OCI-LY7 (cell line): ENCODE measurements at regions not wholly inside any gene's neighbourhood (a gene's known extent, or its start where the extent isn't known, plus 50 kb on each side); places are given as distances from the start of the nearest gene placed in this dataset.
"Not testable (repeated sequence)": the region's sequence is repeated elsewhere in the genome, so short reads cannot be mapped to it uniquely, and the experiment has no call there.

Experiments used
- BruUV-seq: library from RNA; stranded (reverse); fragments of 400-500 nt; replicated peaks from 2 replicates; lab custom pipeline; 2021; lab: Mats Ljungman, UMichigan
- CTCF ChIA-PET: fragments of 300-600 bp; sonication (Branson Sonifier 250); formaldehyde crosslinking; loops from one replicate; lab custom pipeline; 2022; ENCODE audit warnings: antibody characterized with exemption; ENCODE audit not compliant: unreplicated experiment; lab: Charles Lee
- POLR2A ChIA-PET: fragments of 300-600 bp; sonication (Branson Sonifier 250); formaldehyde crosslinking; loops from one replicate; lab custom pipeline; 2022; ENCODE audit warnings: antibody characterized with exemption; lab: Charles Lee
- DNase-seq: peaks from one replicate; pipeline ENCODE4 v3.0.0-alpha.2; 2015; ENCODE audit warnings: low spot score
- H2AFZ ChIP-seq: fragments of 200-600 bp; sonication (generic), shearing (Covaris generic); 2 replicates; pipeline ENCODE4 v1.6.1; 2014; ENCODE audit warnings: mild to moderate bottlenecking, antibody characterized with exemption, low read length, moderate library complexity
- H3K27ac ChIP-seq: fragments of 200-600 bp; sonication (generic); 2 replicates; pipeline ENCODE4 v1.5.1; 2014; ENCODE audit warnings: mixed run types, low read depth, mild to moderate bottlenecking, moderate library complexity, low read length, inconsistent platforms; ENCODE audit not compliant: poor library complexity, severe bottlenecking
- H3K36me3 ChIP-seq: fragments of 200-600 bp; sonication (generic); 2 replicates; pipeline ENCODE4 v1.6.1; 2014; ENCODE audit warnings: mild to moderate bottlenecking, antibody characterized with exemption, low read length, moderate library complexity, mixed read lengths; ENCODE audit not compliant: insufficient read depth
- H3K4me1 ChIP-seq: fragments of 200-600 bp; sonication (generic); 2 replicates; pipeline ENCODE4 v1.5.1; 2014; ENCODE audit warnings: mild to moderate bottlenecking, low read length; ENCODE audit not compliant: insufficient read depth, poor library complexity, severe bottlenecking
- H3K4me2 ChIP-seq: fragments of 200-600 bp; sonication (generic); 2 replicates; pipeline ENCODE4 v1.6.1; 2014; ENCODE audit warnings: mild to moderate bottlenecking, low read length
- H3K4me3 ChIP-seq: fragments of 200-600 bp; sonication (generic); 2 replicates; pipeline ENCODE4 v1.5.1; 2014; ENCODE audit warnings: mild to moderate bottlenecking, low read depth, low read length; ENCODE audit not compliant: poor library complexity, severe bottlenecking
- H3K79me2 ChIP-seq: fragments of 200-600 bp; sonication (generic); 2 replicates; pipeline ENCODE4 v1.6.1; 2016; ENCODE audit warnings: low read depth, mild to moderate bottlenecking, low read length, moderate library complexity, mixed read lengths; ENCODE audit not compliant: insufficient read depth
- H3K9me2 ChIP-seq: fragments of 200-600 bp; sonication (generic); 2 replicates; pipeline ENCODE4 v1.6.1; 2016; ENCODE audit warnings: mild to moderate bottlenecking, low read length, mixed read lengths; ENCODE audit not compliant: insufficient read depth
- H3K9me3 ChIP-seq: fragments of 200-600 bp; sonication (generic); 2 replicates; pipeline ENCODE4 v1.6.1; 2014; ENCODE audit warnings: mild to moderate bottlenecking, mixed run types, low read length, mixed read lengths
- H4K20me1 ChIP-seq: fragments of 200-600 bp; sonication (generic); 2 replicates; pipeline ENCODE4 v1.6.1; 2014; ENCODE audit warnings: mild to moderate bottlenecking, antibody characterized with exemption, low read length, moderate library complexity, mixed read lengths; ENCODE audit not compliant: insufficient read depth
- EZH2phosphoT487 ChIP-seq: fragments of 200-600 bp; sonication (generic); IDR thresholded peaks from 2 replicates; pipeline ENCODE4 v1.6.1; 2018; ENCODE audit warnings: low read depth, borderline replicate concordance, mild to moderate bottlenecking, mixed run types, antibody characterized with exemption, low read length, moderate library complexity, mixed read lengths
- intact Hi-C: fragments of 100-400 bp; cut with micrococcal nuclease; formaldehyde crosslinking; loops from one replicate; pipeline ENCODE4 v1.10.0; 2022; ENCODE audit not compliant: unreplicated experiment
- TF ChIP-seq, protein P1 (sequence below): fragments of 200-600 bp; sonication (generic); conservative IDR thresholded peaks from 2 replicates; pipeline ENCODE4 v1.5.1; 2014; ENCODE audit warnings: mild to moderate bottlenecking, antibody characterized with exemption, low read length, moderate library complexity, mixed read lengths

DNA sequence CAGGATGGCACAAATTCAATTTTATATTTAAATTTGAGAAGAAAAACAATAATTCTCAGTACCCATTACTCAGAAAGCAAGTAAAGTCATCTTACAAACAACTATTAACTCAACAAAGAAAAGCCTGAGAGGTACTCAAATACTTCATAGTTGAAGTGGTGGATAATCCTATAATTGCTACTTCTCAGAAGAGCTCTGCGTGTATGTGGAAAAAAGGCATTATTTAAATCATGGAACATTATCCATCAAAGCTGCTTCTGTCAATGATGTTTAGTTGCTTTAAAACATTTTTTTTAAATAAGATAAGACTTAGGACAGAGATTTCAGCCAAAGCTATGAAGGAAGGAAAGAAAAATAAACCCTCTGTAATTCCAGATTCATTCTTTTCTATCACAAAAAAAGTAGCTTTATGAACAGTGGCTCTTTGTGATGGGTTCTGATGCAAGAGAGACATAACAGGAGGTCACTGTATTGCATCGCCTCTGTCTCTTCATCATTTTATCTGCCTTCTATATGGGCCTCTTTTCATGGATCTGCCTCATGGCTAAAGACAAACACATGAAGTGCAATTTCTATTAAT is 367.9 kb upstream of the SLC35B3 start:
- intact Hi-C loops, result no loop called here
- H3K4me3 ChIP-seq, result no peak overlapping the region
- CTCF ChIA-PET, result no interaction called here

DNA sequence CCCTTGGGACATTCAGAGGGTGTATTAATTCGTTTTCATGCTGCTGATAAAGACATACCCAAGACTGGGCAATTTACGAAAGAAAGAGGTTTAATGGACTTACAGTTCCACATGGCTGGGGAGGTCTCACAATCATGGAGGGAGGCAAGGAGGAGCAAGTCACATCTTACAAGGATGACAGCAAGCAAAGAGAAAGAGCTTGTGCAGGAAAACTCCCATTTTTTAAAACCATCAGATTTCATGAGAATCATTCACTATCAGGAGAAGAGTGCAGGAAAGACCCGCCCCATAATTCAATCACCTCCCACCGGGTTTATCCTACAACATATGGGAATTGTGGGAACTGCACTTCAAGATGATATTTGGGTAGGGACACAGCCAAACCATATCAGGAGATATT is 367.1 kb upstream of the SLC35B3 start:
- H3K9me2 ChIP-seq, intact Hi-C loops, DNase-seq, CTCF ChIA-PET, H3K79me2 ChIP-seq, H2AFZ ChIP-seq, H3K27ac ChIP-seq, H3K4me2 ChIP-seq, H3K9me3 ChIP-seq, H3K36me3 ChIP-seq, BruUV-seq, H4K20me1 ChIP-seq, H3K4me1 ChIP-seq, H3K4me3 ChIP-seq, POLR2A ChIA-PET: not testable (repeated sequence)

More for the DNA sequence above, 367.9 kb upstream of the SLC35B3 start:
- H3K27ac ChIP-seq, result no peak overlapping the region
- H3K79me2 ChIP-seq, result no peaks in the 10 kb centered on the region
- H3K9me3 ChIP-seq, result no peaks in the 10 kb centered on the region
- H4K20me1 ChIP-seq, result no peaks in the 10 kb centered on the region
- no peak for DNase-seq
- H2AFZ ChIP-seq, result no peak overlapping the region
- H3K4me1 ChIP-seq, result no peaks in the 10 kb centered on the region
- TF ChIP-seq, protein P1, sequence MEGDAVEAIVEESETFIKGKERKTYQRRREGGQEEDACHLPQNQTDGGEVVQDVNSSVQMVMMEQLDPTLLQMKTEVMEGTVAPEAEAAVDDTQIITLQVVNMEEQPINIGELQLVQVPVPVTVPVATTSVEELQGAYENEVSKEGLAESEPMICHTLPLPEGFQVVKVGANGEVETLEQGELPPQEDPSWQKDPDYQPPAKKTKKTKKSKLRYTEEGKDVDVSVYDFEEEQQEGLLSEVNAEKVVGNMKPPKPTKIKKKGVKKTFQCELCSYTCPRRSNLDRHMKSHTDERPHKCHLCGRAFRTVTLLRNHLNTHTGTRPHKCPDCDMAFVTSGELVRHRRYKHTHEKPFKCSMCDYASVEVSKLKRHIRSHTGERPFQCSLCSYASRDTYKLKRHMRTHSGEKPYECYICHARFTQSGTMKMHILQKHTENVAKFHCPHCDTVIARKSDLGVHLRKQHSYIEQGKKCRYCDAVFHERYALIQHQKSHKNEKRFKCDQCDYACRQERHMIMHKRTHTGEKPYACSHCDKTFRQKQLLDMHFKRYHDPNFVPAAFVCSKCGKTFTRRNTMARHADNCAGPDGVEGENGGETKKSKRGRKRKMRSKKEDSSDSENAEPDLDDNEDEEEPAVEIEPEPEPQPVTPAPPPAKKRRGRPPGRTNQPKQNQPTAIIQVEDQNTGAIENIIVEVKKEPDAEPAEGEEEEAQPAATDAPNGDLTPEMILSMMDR, result no peak
- TF ChIP-seq EZH2phosphoT487, result no peak
- H3K9me2 ChIP-seq, result no peaks in the 10 kb centered on the region
- no peak overlapping the region for H3K4me2 ChIP-seq
- no TSS peak for BruUV-seq
- POLR2A ChIA-PET, result no interaction called here
- H3K36me3 ChIP-seq, result no peaks in the 10 kb centered on the region

DNA sequence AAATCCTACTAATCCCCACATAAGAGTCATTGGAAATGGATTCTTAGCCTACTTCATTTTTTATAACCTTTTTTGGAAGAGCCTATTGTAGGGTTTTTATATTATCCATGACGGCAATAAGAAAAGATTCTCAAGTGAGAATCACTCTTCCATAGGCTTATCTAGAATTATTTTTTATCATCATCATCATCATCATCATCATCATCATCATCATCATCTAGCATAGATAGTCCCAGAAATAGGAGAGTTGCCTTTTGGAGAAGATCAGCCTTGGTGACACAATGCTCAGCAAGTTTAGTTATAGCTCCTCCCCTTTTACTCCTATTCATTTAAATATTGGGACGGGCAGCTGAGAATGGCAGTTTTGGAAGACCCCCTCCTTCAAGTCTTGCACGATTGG is 359.1 kb upstream of the SLC35B3 start:
- Histone ChIP-seq H3K27ac (no peak overlapping the region), H3K4me1 (no peaks in the 10 kb centered on the region), H3K4me3 (no peak overlapping the region), H3K79me2 (no peaks in the 10 kb centered on the region), H3K4me2 (no peak overlapping the region), H3K9me3 (no peaks in the 10 kb centered on the region), H3K9me2 (no peaks in the 10 kb centered on the region), H2AFZ (no peak overlapping the region), H4K20me1 (no peaks in the 10 kb centered on the region), H3K36me3 (no peaks in the 10 kb centered on the region)
- POLR2A ChIA-PET, result no interaction called here
- TF ChIP-seq EZH2phosphoT487, result no peak
- TF ChIP-seq, protein P1, result no peak
- intact Hi-C loops, result no loop called here
- CTCF ChIA-PET, result no interaction called here
- no TSS peak for BruUV-seq
- no peak for DNase-seq
